Thyroid gland (tissue), 4 donors: ENCODE measurements at regions not wholly inside any gene's neighbourhood (a gene's known extent, or its start where the extent isn't known, plus 50 kb on each side); places are given as distances from the start of the nearest gene placed in this dataset.

ENCODE experiments used
- DNase-seq, 2 donors: peaks; one replicate each; pipeline ENCODE4 v3.0.0-alpha.2; 2019
- H3K27ac ChIP-seq, 3 donors: fragments of 200-600 bp; sonication (generic); 1 replicate in 2 of 3; 2 replicates in 1 of 3; pipeline ENCODE4 v1.5.1; 2016 to 2019; ENCODE audit warnings: mild to moderate bottlenecking in 1 of 3, moderate library complexity in 1 of 3
- H3K27me3 ChIP-seq: fragments of 200-600 bp; sonication (generic); one replicate; pipeline ENCODE4 v1.5.1; 2019
- H3K36me3 ChIP-seq, 2 donors: fragments of 200-600 bp; sonication (generic); one replicate each; pipeline ENCODE4 v1.5.1; 2016 to 2019
- H3K4me1 ChIP-seq, 2 donors: fragments of 200-600 bp; sonication (generic); one replicate each; pipeline ENCODE4 v1.5.1; 2017 to 2019
- H3K4me3 ChIP-seq, 3 donors: fragments of 200-600 bp; sonication (generic); replicated peaks in 1 of 3; 1 replicate in 2 of 3; 2 replicates in 1 of 3; pipeline ENCODE4 v1.5.1; 2016; ENCODE audit warnings: mild to moderate bottlenecking in 1 of 3
- H3K9me3 ChIP-seq: fragments of 200-600 bp; sonication (generic); one replicate; pipeline ENCODE4 v1.5.1; 2017
- POLR2A ChIP-seq, 2 donors: fragments of 450-650 bp; IDR thresholded peaks; one replicate each; pipeline ENCODE4 v1.6.1; 2017; ENCODE audit warnings: antibody characterized with exemption in 2 of 2, mild to moderate bottlenecking in 2 of 2, moderate library complexity in 1 of 2
- WGBS, 2 donors: methylation state at CpG; one replicate each; pipeline ENCODE4 v1.1.5; 2017; 5-methylcytosine and 5-hydroxymethylcytosine counted together
- intact Hi-C: fragments of 100-400 bp; cut with DNase I; formaldehyde crosslinking; loops from one replicate; pipeline ENCODE4 v1.15.1; 2023
- TF ChIP-seq, protein P1 (sequence below), 6 experiments: fragments of 200-600 bp in 3 of 6; fragments of 450-650 bp in 3 of 6; sonication (generic) in 3 of 6; IDR thresholded peaks; one replicate each; pipeline ENCODE4 v1.5.1; 2016 to 2019; ENCODE audit warnings: antibody characterized with exemption in 6 of 6, mild to moderate bottlenecking in 2 of 6, inconsistent platforms in 1 of 6, moderate library complexity in 1 of 6

DNA sequence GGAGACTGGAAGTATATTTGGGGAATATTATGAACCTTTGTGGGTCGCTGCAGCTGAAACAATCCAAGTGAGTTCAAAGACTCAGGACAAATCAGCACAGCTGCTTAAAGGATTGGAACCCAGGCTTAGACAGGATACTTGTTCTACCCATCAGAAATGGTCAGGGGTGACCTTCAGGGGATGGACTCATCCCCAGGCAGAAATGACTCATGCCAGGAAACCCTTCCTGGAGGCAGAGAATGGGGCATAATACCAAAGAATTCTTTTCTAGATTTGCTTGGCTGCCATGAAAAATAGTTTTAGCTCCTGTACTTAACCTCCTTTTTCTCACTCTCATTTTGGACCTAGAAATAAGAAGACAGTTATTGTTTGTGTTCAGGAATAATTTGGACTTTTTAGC, 425.5 kb downstream of the TSN start:
- Histone ChIP-seq H3K27ac (no peak overlapping the region), H3K9me3 (no peaks in the 10 kb centered on the region), H3K4me3 (no peak overlapping the region), H3K27me3 (no peaks in the 10 kb centered on the region), H3K36me3 (no peaks in the 10 kb centered on the region), H3K4me1 (no peaks in the 10 kb centered on the region)
- DNase-seq = no peak
- intact Hi-C loops = no loop called here
- no peak for TF ChIP-seq POLR2A (IDR thresholded peaks at IDR 0.05)
- TF ChIP-seq, protein P1, sequence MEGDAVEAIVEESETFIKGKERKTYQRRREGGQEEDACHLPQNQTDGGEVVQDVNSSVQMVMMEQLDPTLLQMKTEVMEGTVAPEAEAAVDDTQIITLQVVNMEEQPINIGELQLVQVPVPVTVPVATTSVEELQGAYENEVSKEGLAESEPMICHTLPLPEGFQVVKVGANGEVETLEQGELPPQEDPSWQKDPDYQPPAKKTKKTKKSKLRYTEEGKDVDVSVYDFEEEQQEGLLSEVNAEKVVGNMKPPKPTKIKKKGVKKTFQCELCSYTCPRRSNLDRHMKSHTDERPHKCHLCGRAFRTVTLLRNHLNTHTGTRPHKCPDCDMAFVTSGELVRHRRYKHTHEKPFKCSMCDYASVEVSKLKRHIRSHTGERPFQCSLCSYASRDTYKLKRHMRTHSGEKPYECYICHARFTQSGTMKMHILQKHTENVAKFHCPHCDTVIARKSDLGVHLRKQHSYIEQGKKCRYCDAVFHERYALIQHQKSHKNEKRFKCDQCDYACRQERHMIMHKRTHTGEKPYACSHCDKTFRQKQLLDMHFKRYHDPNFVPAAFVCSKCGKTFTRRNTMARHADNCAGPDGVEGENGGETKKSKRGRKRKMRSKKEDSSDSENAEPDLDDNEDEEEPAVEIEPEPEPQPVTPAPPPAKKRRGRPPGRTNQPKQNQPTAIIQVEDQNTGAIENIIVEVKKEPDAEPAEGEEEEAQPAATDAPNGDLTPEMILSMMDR (IDR thresholded peaks at IDR 0.05) = no peak
- WGBS, 2 donors = 100% methylated on average over 1 of the region's 1 CpG

DNA sequence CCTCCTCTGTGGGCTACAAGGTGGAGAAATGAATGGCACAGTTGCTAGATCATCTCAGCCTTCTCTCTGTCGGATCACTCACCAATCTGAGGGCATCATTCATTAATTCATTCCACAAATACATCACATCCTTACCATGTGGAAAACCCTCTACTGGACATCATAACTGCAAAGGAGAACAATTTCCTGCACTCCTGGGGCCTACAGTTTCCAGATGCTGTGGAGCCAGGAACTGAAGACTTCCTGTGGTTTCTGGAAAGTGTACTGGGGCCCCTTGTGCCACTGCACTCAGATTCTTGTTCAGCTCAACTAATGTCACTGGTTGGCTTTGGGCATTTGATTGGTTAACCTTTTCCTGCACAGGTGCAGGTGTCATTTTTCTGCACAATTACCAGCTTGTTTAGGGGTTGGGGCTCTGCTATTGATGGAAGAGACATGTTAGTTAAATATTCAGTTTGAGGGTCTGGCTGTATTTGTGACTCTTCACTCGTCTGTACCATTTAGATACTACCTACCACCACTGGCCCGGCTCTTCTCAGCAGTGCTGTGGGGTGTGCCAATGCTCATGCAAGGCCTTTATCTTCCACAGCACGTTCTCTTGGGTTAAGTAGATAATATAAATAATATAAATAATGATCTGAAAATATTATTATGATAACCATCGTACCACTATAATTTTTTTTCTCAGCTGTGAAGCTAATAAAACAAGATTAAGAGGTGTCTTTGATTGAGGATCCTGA, 427.3 kb downstream of the TSN start:
- Histone ChIP-seq H3K27ac (no peak overlapping the region), H3K27me3 (no peaks in the 10 kb centered on the region), H3K4me3 (no peak overlapping the region), H3K4me1 (no peaks in the 10 kb centered on the region), H3K36me3 (no peaks in the 10 kb centered on the region), H3K9me3 (no peaks in the 10 kb centered on the region)
- no peak for DNase-seq
- WGBS, 2 donors = 78% methylated on average over 5 of the region's 5 CpGs
- TF ChIP-seq, protein P1 (IDR thresholded peaks at IDR 0.05) = no peak
- no peak for TF ChIP-seq POLR2A (IDR thresholded peaks at IDR 0.05)
- intact Hi-C loops = no loop called here

DNA sequence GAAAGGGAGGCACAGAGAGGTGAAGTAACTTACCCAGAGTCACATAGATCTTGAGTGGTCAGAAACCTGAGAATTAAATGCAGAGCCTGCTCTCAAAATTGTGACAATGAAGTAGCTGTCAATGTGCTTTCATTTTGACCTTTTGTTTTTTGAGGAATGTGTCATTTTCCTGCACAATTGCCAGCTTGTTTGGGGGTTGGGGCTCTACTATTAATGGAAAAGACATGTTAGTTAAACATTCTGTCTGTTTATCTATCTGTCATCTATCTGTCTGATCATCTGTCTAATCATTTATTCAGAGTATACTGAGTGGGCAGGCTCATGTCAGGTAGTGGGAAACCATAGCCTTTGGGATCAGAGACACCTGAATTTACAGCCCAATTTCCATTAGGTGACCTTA, 428.4 kb downstream of the TSN start:
- intact Hi-C loops = no loop called here

DNA sequence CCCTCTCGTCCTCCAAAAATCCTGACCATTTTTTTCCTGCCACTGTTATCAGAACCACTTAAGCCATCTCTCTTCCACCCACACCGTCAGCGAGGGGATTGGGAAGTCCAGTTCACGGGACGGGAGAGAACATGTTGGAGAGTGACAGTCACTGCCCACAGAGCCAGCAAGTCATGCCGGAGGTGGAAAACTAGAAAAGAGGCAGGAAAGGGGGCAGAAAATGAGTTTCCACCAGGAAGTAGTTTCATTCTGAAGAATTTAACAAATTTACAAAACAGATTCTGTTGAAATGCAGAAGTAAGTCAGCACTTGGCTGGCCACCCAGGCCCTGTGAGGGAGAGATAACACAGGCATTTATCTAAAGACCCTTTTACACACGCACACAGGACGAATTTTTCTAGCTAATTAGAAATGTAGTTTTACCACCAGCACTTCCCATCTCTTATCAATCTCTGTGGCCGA, 431.3 kb downstream of the TSN start:
- no peaks in the 10 kb centered on the region for H3K27me3 ChIP-seq
- no peaks in the 10 kb centered on the region for H3K9me3 ChIP-seq
- 48 to 50% methylated on average over 9 of the region's 9 CpGs for WGBS, 2 donors
- intact Hi-C loops = no loop called here
- no peak for TF ChIP-seq POLR2A (IDR thresholded peaks at IDR 0.05)
- TF ChIP-seq, protein P1 (IDR thresholded peaks at IDR 0.05) = no peak
- H3K36me3 ChIP-seq = no peaks in the 10 kb centered on the region
- H3K4me3 ChIP-seq = no peak overlapping the region
- H3K27ac ChIP-seq = no peak overlapping the region
- DNase-seq = no peak
- H3K4me1 ChIP-seq = no peaks in the 10 kb centered on the region

More for the DNA sequence above, 428.4 kb downstream of the TSN start:
- TF ChIP-seq, protein P1 (IDR thresholded peaks at IDR 0.05) = no peak
- no peak for TF ChIP-seq POLR2A (IDR thresholded peaks at IDR 0.05)
- DNase-seq = no peak
- Histone ChIP-seq H3K27ac (no peak overlapping the region), H3K27me3 (no peaks in the 10 kb centered on the region), H3K4me1 (no peaks in the 10 kb centered on the region), H3K36me3 (no peaks in the 10 kb centered on the region), H3K4me3 (no peak overlapping the region), H3K9me3 (no peaks in the 10 kb centered on the region)

DNA sequence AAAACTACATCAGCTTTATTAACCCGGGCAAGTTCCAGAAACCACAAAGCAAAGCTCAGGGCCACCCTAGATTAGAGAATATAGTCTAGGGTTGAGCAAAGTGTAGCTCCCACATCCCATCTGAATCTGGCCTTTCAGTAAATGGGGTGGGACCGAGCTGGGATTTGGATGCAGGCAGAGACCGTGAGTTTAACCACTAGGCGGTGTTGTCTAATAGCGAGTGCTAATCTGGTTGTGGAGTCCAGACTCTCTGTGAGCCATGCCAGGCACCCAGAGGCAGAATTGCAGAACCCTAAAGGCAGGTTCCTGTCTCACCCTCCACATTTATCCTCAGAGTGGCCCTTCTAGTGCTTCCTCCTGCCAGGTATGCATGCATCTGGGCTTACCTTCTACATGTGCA, 435.9 kb downstream of the TSN start:
- no peak for TF ChIP-seq POLR2A (IDR thresholded peaks at IDR 0.05)
- TF ChIP-seq, protein P1 (IDR thresholded peaks at IDR 0.05) = no peak
- intact Hi-C loops = no loop called here

More for the DNA sequence above, 435.9 kb downstream of the TSN start:
- no peaks in the 10 kb centered on the region for H3K36me3 ChIP-seq
- H3K9me3 ChIP-seq = no peaks in the 10 kb centered on the region
- H3K27me3 ChIP-seq = no peaks in the 10 kb centered on the region
- 41 to 67% methylated on average over 2 to 5 of the region's 5 CpGs for WGBS, 2 donors
- H3K4me3 ChIP-seq = no peak overlapping the region
- no peak overlapping the region for H3K27ac ChIP-seq
- DNase-seq = no peak
- H3K4me1 ChIP-seq = no peaks in the 10 kb centered on the region
